Transverse colon (tissue), 4 donors: ENCODE measurements at regions not wholly inside any gene's neighbourhood (a gene's known extent, or its start where the extent isn't known, plus 50 kb on each side); places are given as distances from the start of the nearest gene placed in this dataset.

Experiments
- CTCF ChIP-seq, 5 experiments: fragments of 200-600 bp in 3 of 5; fragments of 450-650 bp in 2 of 5; sonication (generic) in 3 of 5; IDR thresholded peaks; 1 replicate in 2 of 5; 2 replicates in 3 of 5; pipeline ENCODE4 v1.5.1; 2016 to 2017; ENCODE audit warnings: antibody characterized with exemption in 5 of 5, inconsistent platforms in 3 of 5, mild to moderate bottlenecking in 2 of 5, moderate library complexity in 1 of 5
- POLR2A ChIP-seq: fragments of 450-650 bp; IDR thresholded peaks from one replicate; pipeline ENCODE4 v1.6.1; 2016; ENCODE audit warnings: antibody characterized with exemption, mild to moderate bottlenecking, moderate library complexity
- POLR2AphosphoS5 ChIP-seq, 3 donors: sonication (generic); formaldehyde crosslinking; IDR thresholded peaks; one replicate each; pipeline ENCODE4 v1.6.1; 2016; ENCODE audit warnings: antibody characterized with exemption in 3 of 3

GRCh38 chr6:168746013-168746412 lies 305.0 kb downstream of the SMOC2 start:
- TF ChIP-seq CTCF (IDR thresholded peaks at IDR 0.05) (no peak), POLR2A (no peak), POLR2AphosphoS5 (IDR thresholded peaks at IDR 0.05) (no peak)
